VCaP (cell line): ENCODE measurements at regions not wholly inside any gene's neighbourhood (a gene's known extent, or its start where the extent isn't known, plus 50 kb on each side); places are given as distances from the start of the nearest gene placed in this dataset.

Experiments used
- H3K27ac ChIP-seq: fragments of 450-650 bp; 2 replicates; pipeline ENCODE4 v1.5.1; 2017
- TF ChIP-seq, protein P1 (sequence below): fragments of 450-650 bp; conservative IDR thresholded peaks from 2 replicates; pipeline ENCODE4 v1.5.1; 2017; ENCODE audit warnings: mild to moderate bottlenecking, moderate library complexity

GRCh38 chr13:30366088-30366487, 56.2 kb upstream of the UBE2L5 start:
- TF ChIP-seq, protein P1, sequence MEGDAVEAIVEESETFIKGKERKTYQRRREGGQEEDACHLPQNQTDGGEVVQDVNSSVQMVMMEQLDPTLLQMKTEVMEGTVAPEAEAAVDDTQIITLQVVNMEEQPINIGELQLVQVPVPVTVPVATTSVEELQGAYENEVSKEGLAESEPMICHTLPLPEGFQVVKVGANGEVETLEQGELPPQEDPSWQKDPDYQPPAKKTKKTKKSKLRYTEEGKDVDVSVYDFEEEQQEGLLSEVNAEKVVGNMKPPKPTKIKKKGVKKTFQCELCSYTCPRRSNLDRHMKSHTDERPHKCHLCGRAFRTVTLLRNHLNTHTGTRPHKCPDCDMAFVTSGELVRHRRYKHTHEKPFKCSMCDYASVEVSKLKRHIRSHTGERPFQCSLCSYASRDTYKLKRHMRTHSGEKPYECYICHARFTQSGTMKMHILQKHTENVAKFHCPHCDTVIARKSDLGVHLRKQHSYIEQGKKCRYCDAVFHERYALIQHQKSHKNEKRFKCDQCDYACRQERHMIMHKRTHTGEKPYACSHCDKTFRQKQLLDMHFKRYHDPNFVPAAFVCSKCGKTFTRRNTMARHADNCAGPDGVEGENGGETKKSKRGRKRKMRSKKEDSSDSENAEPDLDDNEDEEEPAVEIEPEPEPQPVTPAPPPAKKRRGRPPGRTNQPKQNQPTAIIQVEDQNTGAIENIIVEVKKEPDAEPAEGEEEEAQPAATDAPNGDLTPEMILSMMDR, result no peak
- H3K27ac ChIP-seq, result no peak overlapping the region

GRCh38 chr13:30367296-30367695, 55.0 kb upstream of the UBE2L5 start:
- TF ChIP-seq, protein P1, result no peak
- H3K27ac ChIP-seq, result no peak overlapping the region

- H3K27ac ChIP-seq, result no peak overlapping the region
- TF ChIP-seq, protein P1, result no peak
These were observed 52.1 kb upstream of the UBE2L5 start for GRCh38 chr13:30370146-30370545.

DNA sequence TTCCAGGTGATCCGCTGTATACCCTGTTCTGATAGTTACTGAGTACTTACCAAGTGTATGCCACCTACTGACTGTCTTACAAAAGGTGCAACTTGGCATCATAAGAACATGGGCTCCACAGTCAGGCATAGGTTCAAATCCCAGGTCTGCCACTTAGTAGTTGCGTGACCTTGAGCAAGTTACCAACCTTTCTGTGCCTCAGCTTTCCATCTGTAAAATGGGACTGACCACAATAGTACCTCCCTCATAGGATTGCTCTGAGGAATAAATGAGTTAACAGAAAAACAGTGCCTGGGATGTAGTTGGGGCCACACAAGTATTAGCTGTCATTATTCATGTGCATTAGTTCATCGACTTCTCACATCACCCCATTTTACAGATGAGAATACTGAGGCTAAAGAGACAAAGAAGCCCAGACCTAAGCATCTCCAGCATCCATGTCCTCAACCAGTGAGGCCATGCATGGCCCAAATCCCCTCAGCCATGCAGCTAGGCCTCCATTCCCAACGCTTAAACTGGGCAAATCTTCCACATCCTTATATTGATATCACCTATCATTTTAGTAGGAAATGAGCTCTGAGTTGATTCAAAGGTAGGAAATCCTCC, 51.3 kb upstream of the UBE2L5 start:
- H3K27ac ChIP-seq, result no peak overlapping the region
- TF ChIP-seq, protein P1, result no peak

- TF ChIP-seq, protein P1, result no peak
- peak overlapping the region; percentile 9; the same call in 1 of the 2 replicates for H3K27ac ChIP-seq
These were observed 50.5 kb upstream of the UBE2L5 start for GRCh38 chr13:30371649-30372265.
